ENCODE measurements at regions not wholly inside any gene's neighbourhood (a gene's known extent, or its start where the extent isn't known, plus 50 kb on each side); places are given as distances from the start of the nearest gene placed in this dataset.

GRCh38 chr13:110775576-110775975 is 62.1 kb downstream of the ING1 start:
- no peak overlapping the region for H2BK120ac ChIP-seq (ENCODE audit: low read depth, low read length)
- H3K79me1 ChIP-seq (ENCODE audit: low read depth in 1 of 2, low read length in 2 of 2), result no peaks in the 10 kb centered on the region
- H2BK15ac ChIP-seq (ENCODE audit: low read depth, low read length), result no peak overlapping the region
- H3K9ac ChIP-seq (ENCODE audit: low read depth, low read length), result no peak overlapping the region
- H4K91ac ChIP-seq (ENCODE audit: insufficient read depth, low read depth, low read length), result no peak overlapping the region
- H3K23ac ChIP-seq (ENCODE audit: low read depth, low read length), result no peak overlapping the region
- peaks cover 26% of the 10 kb centered on the region for H3K27me3 ChIP-seq (ENCODE audit: control insufficient read depth, insufficient read depth, low read length)
- H3K14ac ChIP-seq (replicated peaks; ENCODE audit: low read depth, low read length), result no peak overlapping the region
- H2BK5ac ChIP-seq (ENCODE audit: low read depth, low read length, poor library complexity, severe bottlenecking), result no peak overlapping the region
- no peak overlapping the region for H3K4me2 ChIP-seq (ENCODE audit: low read depth, low read length)
- H3K18ac ChIP-seq (ENCODE audit: low read depth, low read length), result no peak overlapping the region
- DNase-seq (no peak), ATAC-seq (ENCODE audit: low read depth) (no peak)
- no peak overlapping the region for H2AFZ ChIP-seq (replicated peaks; ENCODE audit: low read length, poor library complexity)
- H3K4me3 ChIP-seq (ENCODE audit: insufficient read depth, low read depth, low read length), result no peak overlapping the region
- no peak overlapping the region for H4K5ac ChIP-seq (ENCODE audit: low read depth, low read length)
- no peak overlapping the region for H2AK9ac ChIP-seq (replicated peaks; ENCODE audit: low read depth, low read length, poor library complexity)
- H3K9me1 ChIP-seq (ENCODE audit: insufficient read depth, low read length), result no peaks in the 10 kb centered on the region
- intact Hi-C loops (cut with micrococcal nuclease) (no loop called here), dilution Hi-C loops (cut with HindIII; ENCODE audit: low sequenced_read_pairs, unreplicated experiment) (no loop called here), in situ Hi-C loops (cut with MboI; ENCODE audit: low sequenced_read_pairs) (no loop called here)
- no peaks in the 10 kb centered on the region for H4K20me1 ChIP-seq (ENCODE audit: insufficient read depth, low read length)
- WGBS, 2 experiments (ENCODE audit: extremely low coverage in 2 of 2, insufficient read length in 1 of 2), result 74% methylated on average over 4 of the region's 5 CpGs; no CpG with 5 or more reads in 1 of the 2 experiments
- no peaks in the 10 kb centered on the region for H3K9me3 ChIP-seq (ENCODE audit: control insufficient read depth, insufficient read depth, low read length)
- H3K4ac ChIP-seq (ENCODE audit: low read depth, low read length), result no peak overlapping the region
- no peak overlapping the region for H2BK20ac ChIP-seq (ENCODE audit: low read depth, low read length)
- ChIA-PET POLR2A (ENCODE audit: unreplicated experiment) (no interaction called here), CTCF (no interaction called here)
- no peak overlapping the region for H2AK5ac ChIP-seq (ENCODE audit: low read depth, low read length)
- no peak overlapping the region for H3K56ac ChIP-seq (ENCODE audit: extremely low read depth, insufficient read depth, low read length)
- BruUV-seq (replicated peaks), result no TSS peak
- no peaks in the 10 kb centered on the region; the same call in 1 of the 2 replicates for H3K4me1 ChIP-seq (ENCODE audit: control insufficient read depth, insufficient read depth, low read length)
- no peak overlapping the region for H4K8ac ChIP-seq (ENCODE audit: low read depth in 2 of 2, low read length in 2 of 2)
- H3K36me3 ChIP-seq (ENCODE audit: control insufficient read depth, insufficient read depth, low read length), result no peaks in the 10 kb centered on the region
- TF ChIP-seq RAD21 (IDR thresholded peaks at IDR 0.05; ENCODE audit: low read length), result no peak
- no peak for TF ChIP-seq FOS (IDR thresholded peaks at IDR 0.05; ENCODE audit: low read depth, low read length)
- TF ChIP-seq CTCF (conservative IDR thresholded peaks at IDR 0.05; ENCODE audit: low read depth, low read length), result no peak
- TF ChIP-seq NFE2L2 (IDR thresholded peaks at IDR 0.05; ENCODE audit: low read depth, low read length), result no peak
- no peak for TF ChIP-seq POLR2A (IDR thresholded peaks at IDR 0.05; ENCODE audit: low read depth, low read length)
- no peak for TF ChIP-seq RCOR1 (IDR thresholded peaks at IDR 0.05; ENCODE audit: insufficient replicate concordance, low read length)
- no peak for TF ChIP-seq MAFK (IDR thresholded peaks at IDR 0.05; ENCODE audit: low read depth, low read length)
- no peak for TF ChIP-seq MAZ (IDR thresholded peaks at IDR 0.05; ENCODE audit: borderline replicate concordance, low read depth, low read length)
- no peak for TF ChIP-seq MXI1 (IDR thresholded peaks at IDR 0.05; ENCODE audit: borderline replicate concordance, low read depth, low read length)
- no peak for TF ChIP-seq SMC3 (IDR thresholded peaks at IDR 0.05; ENCODE audit: low read depth, low read length)
- no peak for TF ChIP-seq USF2 (IDR thresholded peaks at IDR 0.05; ENCODE audit: low read depth, low read length)
- TF ChIP-seq RFX5 (IDR thresholded peaks at IDR 0.05; ENCODE audit: low read depth, low read length), result no peak
- TF ChIP-seq BHLHE40 (IDR thresholded peaks at IDR 0.05; ENCODE audit: low read depth, low read length), result no peak
- no peak for TF ChIP-seq ELK1 (IDR thresholded peaks at IDR 0.05; ENCODE audit: borderline replicate concordance, low read depth, low read length)
- no peak for TF ChIP-seq CEBPB (IDR thresholded peaks at IDR 0.05; ENCODE audit: low read depth, low read length)
- TF ChIP-seq CHD1 (IDR thresholded peaks at IDR 0.05; ENCODE audit: low read depth, low read length), result no peak
- no peak overlapping the region for H3K27ac ChIP-seq (ENCODE audit: insufficient read depth, low read length)
